ENCODE measurements at regions not wholly inside any gene's neighbourhood (a gene's known extent, or its start where the extent isn't known, plus 50 kb on each side); places are given as distances from the start of the nearest gene placed in this dataset.
"Not testable (repeated sequence)": the region's sequence is repeated elsewhere in the genome, so short reads cannot be mapped to it uniquely, and the experiment has no call there.

GRCh38 chr16:88231839-88232238, 150.9 kb upstream of the ZNF469 start:
- H3K4me3 ChIP-seq (ENCODE audit: low read depth, low read length) = not testable (repeated sequence)

GRCh38 chr16:88232401-88233258, 150.1 kb upstream of the ZNF469 start:
- not testable (repeated sequence) for H3K4me3 ChIP-seq (ENCODE audit: low read depth, low read length)

- not testable (repeated sequence) for H3K4me3 ChIP-seq (ENCODE audit: low read depth, low read length)
These were observed 148.9 kb upstream of the ZNF469 start for GRCh38 chr16:88233621-88234420.

GRCh38 chr16:88234421-88235271, 148.1 kb upstream of the ZNF469 start:
- H3K4me3 ChIP-seq (ENCODE audit: low read depth, low read length) = not testable (repeated sequence)

- not testable (repeated sequence) for H3K4me3 ChIP-seq (ENCODE audit: low read depth, low read length)
These were observed 147.1 kb upstream of the ZNF469 start for GRCh38 chr16:88235691-88236090.

- not testable (repeated sequence) for H3K4me3 ChIP-seq (ENCODE audit: low read depth, low read length)
These were observed 146.5 kb upstream of the ZNF469 start for GRCh38 chr16:88236229-88236628.

- not testable (repeated sequence) for H3K4me3 ChIP-seq (ENCODE audit: low read depth, low read length)
These were observed 145.4 kb upstream of the ZNF469 start for GRCh38 chr16:88237314-88237713.

- H3K4me3 ChIP-seq (ENCODE audit: low read depth, low read length) = not testable (repeated sequence)
These were observed 144.9 kb upstream of the ZNF469 start for GRCh38 chr16:88237761-88238415.

- not testable (repeated sequence) for H3K4me3 ChIP-seq (ENCODE audit: low read depth, low read length)
These were observed 144.0 kb upstream of the ZNF469 start for GRCh38 chr16:88238732-88239274.

- H3K4me3 ChIP-seq (ENCODE audit: low read depth, low read length) = not testable (repeated sequence)
These were observed 142.6 kb upstream of the ZNF469 start for GRCh38 chr16:88240118-88240517.

- not testable (repeated sequence) for H3K4me3 ChIP-seq (ENCODE audit: low read depth, low read length)
These were observed 142.0 kb upstream of the ZNF469 start for GRCh38 chr16:88240776-88241175.

GRCh38 chr16:88241404-88242311, 141.1 kb upstream of the ZNF469 start:
- not testable (repeated sequence) for H3K4me3 ChIP-seq (ENCODE audit: low read depth, low read length)

- H3K4me3 ChIP-seq (ENCODE audit: low read depth, low read length) = not testable (repeated sequence)
These were observed 140.2 kb upstream of the ZNF469 start for GRCh38 chr16:88242312-88243295.

GRCh38 chr16:88243921-88244320, 138.8 kb upstream of the ZNF469 start:
- not testable (repeated sequence) for H3K4me3 ChIP-seq (ENCODE audit: low read depth, low read length)

GRCh38 chr16:88245241-88246081, 137.3 kb upstream of the ZNF469 start:
- H3K4me3 ChIP-seq (ENCODE audit: low read depth, low read length) = not testable (repeated sequence)

GRCh38 chr16:88246955-88247582, 135.7 kb upstream of the ZNF469 start:
- H3K4me3 ChIP-seq (ENCODE audit: low read depth, low read length) = not testable (repeated sequence)

All from GM12875 (cell line).